ENCODE measurements at regions not wholly inside any gene's neighbourhood (a gene's known extent, or its start where the extent isn't known, plus 50 kb on each side); places are given as distances from the start of the nearest gene placed in this dataset.

DNA sequence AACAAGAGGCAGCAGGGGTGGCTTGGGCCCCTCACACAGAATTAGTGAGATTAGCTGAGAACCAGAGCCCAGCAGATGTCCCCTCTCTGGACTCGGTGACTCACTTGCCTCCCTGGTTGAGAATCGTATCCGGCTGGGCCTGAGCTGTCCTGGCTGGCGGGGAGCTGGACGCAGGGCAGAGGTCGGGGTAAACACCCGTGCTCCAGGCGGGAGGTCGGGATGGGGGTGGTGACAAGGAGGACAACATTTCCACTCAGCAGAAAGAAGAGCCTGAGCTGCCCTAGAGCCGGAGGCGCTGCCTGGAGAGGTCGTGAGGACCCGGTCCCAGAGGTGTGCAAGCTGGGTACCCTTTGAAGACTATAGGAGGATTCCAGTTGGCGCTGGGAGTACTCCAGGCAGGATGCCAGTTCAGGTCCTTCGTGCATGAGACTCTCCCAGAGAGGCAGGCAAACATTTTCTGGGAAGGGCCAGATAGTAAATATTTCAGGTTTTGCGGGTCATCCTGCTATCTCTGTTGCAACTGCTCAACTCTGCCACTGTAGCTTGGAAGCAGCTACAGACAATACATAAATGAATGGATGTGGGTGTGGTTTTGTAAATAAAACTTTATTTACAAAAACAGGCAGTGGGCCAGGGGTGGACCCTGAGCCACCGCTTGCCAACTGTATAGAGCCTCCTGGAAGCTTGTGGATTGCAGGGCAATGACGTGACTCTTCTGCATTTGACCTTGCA, 116.8 kb upstream of the WNT4 start:
- FAIRE-seq (no peak), DNase-seq (ENCODE audit: low read depth) (no peak)
- H3K36me3 ChIP-seq (ENCODE audit: insufficient read depth, low read length), result no peaks in the 10 kb centered on the region
- no peak overlapping the region for H3K4me3 ChIP-seq (ENCODE audit: insufficient read depth, low read depth, low read length)
- no peaks in the 10 kb centered on the region for H3K79me2 ChIP-seq (ENCODE audit: insufficient read depth, low read length)
- Mint-ChIP-seq H3K36me3 (ENCODE audit: low read depth, unreplicated experiment) (no peaks in the 10 kb centered on the region), H3K27ac (ENCODE audit: unreplicated experiment) (peak overlapping the region; percentile 34), H3K9me3 (ENCODE audit: unreplicated experiment) (no peaks in the 10 kb centered on the region), H3K27me3 (ENCODE audit: low read depth, unreplicated experiment) (peaks cover 16% of the 10 kb centered on the region), H3K4me1 (ENCODE audit: low read depth, unreplicated experiment) (peaks cover 33% of the 10 kb centered on the region), H3K4me3 (ENCODE audit: unreplicated experiment) (no peak overlapping the region)
- no peaks in the 10 kb centered on the region for H3K9me3 ChIP-seq (ENCODE audit: insufficient read depth, low read depth, low read length)
- no peaks in the 10 kb centered on the region for H4K20me1 ChIP-seq (ENCODE audit: insufficient read depth, low read length)
- TF ChIP-seq EZH2 (IDR thresholded peaks at IDR 0.05; ENCODE audit: insufficient read depth, low read length), result no peak
- no peak for TF ChIP-seq CTCF (IDR thresholded peaks at IDR 0.05; ENCODE audit: insufficient read depth, low read depth, low read length)
- peaks cover 5% of the 10 kb centered on the region for H3K4me1 ChIP-seq (ENCODE audit: insufficient read depth, low read length)
- no peak overlapping the region for H2AFZ ChIP-seq (ENCODE audit: low read depth, low read length)
- peaks cover 5% of the 10 kb centered on the region for H3K27me3 ChIP-seq (ENCODE audit: insufficient read depth, low read length)
- H3K4me2 ChIP-seq (ENCODE audit: low read length), result no peak overlapping the region
- H3K27ac ChIP-seq (ENCODE audit: low read depth, low read length), result no peak overlapping the region
- no peak overlapping the region for H3K9ac ChIP-seq (ENCODE audit: low read length)

GRCh38 chr1:22260860-22261432, 118.0 kb upstream of the WNT4 start:
- Mint-ChIP-seq H3K36me3 (ENCODE audit: low read depth, unreplicated experiment) (no peaks in the 10 kb centered on the region), H3K4me3 (ENCODE audit: unreplicated experiment) (no peak overlapping the region), H3K9me3 (ENCODE audit: unreplicated experiment) (no peaks in the 10 kb centered on the region), H3K27me3 (ENCODE audit: low read depth, unreplicated experiment) (peaks cover 21% of the 10 kb centered on the region), H3K4me1 (ENCODE audit: low read depth, unreplicated experiment) (peaks cover 38% of the 10 kb centered on the region), H3K27ac (ENCODE audit: unreplicated experiment) (no peak overlapping the region)
- TF ChIP-seq EZH2 (IDR thresholded peaks at IDR 0.05; ENCODE audit: insufficient read depth, low read length) (no peak), CTCF (IDR thresholded peaks at IDR 0.05; ENCODE audit: insufficient read depth, low read depth, low read length) (no peak)
- no peaks in the 10 kb centered on the region for H3K79me2 ChIP-seq (ENCODE audit: insufficient read depth, low read length)
- H3K27ac ChIP-seq (ENCODE audit: low read depth, low read length), result no peak overlapping the region
- H3K9ac ChIP-seq (ENCODE audit: low read length), result no peak overlapping the region
- FAIRE-seq, result no peak
- no peaks in the 10 kb centered on the region for H4K20me1 ChIP-seq (ENCODE audit: insufficient read depth, low read length)
- peaks cover 5% of the 10 kb centered on the region for H3K4me1 ChIP-seq (ENCODE audit: insufficient read depth, low read length)
- peaks cover 8% of the 10 kb centered on the region for H3K27me3 ChIP-seq (ENCODE audit: insufficient read depth, low read length)
- no peak overlapping the region for H2AFZ ChIP-seq (ENCODE audit: low read depth, low read length)
- H3K4me3 ChIP-seq (ENCODE audit: insufficient read depth, low read depth, low read length), result no peak overlapping the region
- DNase-seq (ENCODE audit: low read depth), result no peak
- no peaks in the 10 kb centered on the region for H3K9me3 ChIP-seq (ENCODE audit: insufficient read depth, low read depth, low read length)
- H3K4me2 ChIP-seq (ENCODE audit: low read length), result no peak overlapping the region
- H3K36me3 ChIP-seq (ENCODE audit: insufficient read depth, low read length), result no peaks in the 10 kb centered on the region

DNA sequence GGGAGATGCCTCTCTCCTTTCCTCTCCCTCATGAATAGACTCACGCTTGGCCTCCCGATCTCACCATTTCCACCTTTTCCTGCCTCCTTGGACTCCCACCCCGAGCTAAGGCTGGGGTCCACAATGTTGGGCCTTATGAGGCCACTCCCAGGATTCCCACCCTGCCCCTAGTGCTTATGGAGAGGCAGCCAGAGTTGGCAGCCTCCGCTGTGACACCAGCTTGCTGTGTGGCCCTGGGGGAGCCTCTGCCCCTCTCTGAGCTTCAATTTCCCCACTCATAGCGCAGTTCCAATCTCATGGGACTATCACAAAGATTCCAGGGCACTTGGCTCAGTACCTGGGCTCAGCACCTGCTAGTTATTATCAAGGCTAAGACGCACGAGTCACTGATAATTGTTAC, 118.7 kb upstream of the WNT4 start:
- no peaks in the 10 kb centered on the region for H3K9me3 Mint-ChIP-seq (ENCODE audit: unreplicated experiment)
- H3K27ac Mint-ChIP-seq (ENCODE audit: unreplicated experiment), result no peak overlapping the region
- peaks cover 21% of the 10 kb centered on the region for H3K27me3 Mint-ChIP-seq (ENCODE audit: low read depth, unreplicated experiment)

More for the DNA sequence above, 118.7 kb upstream of the WNT4 start:
- Mint-ChIP-seq H3K4me3 (ENCODE audit: unreplicated experiment) (no peak overlapping the region), H3K36me3 (ENCODE audit: low read depth, unreplicated experiment) (no peaks in the 10 kb centered on the region), H3K4me1 (ENCODE audit: low read depth, unreplicated experiment) (peaks cover 35% of the 10 kb centered on the region)
- H3K27me3 ChIP-seq (ENCODE audit: insufficient read depth, low read length), result peaks cover 8% of the 10 kb centered on the region
- H3K79me2 ChIP-seq (ENCODE audit: insufficient read depth, low read length), result no peaks in the 10 kb centered on the region
- H3K27ac ChIP-seq (ENCODE audit: low read depth, low read length), result no peak overlapping the region
- H3K9ac ChIP-seq (ENCODE audit: low read length), result no peak overlapping the region
- DNase-seq (ENCODE audit: low read depth) (no peak), FAIRE-seq (no peak)
- no peak overlapping the region for H3K4me2 ChIP-seq (ENCODE audit: low read length)
- no peak for TF ChIP-seq CTCF (IDR thresholded peaks at IDR 0.05; ENCODE audit: insufficient read depth, low read depth, low read length)
- TF ChIP-seq EZH2 (IDR thresholded peaks at IDR 0.05; ENCODE audit: insufficient read depth, low read length), result no peak
- no peaks in the 10 kb centered on the region for H3K9me3 ChIP-seq (ENCODE audit: insufficient read depth, low read depth, low read length)
- H3K4me3 ChIP-seq (ENCODE audit: insufficient read depth, low read depth, low read length), result no peak overlapping the region
- no peak overlapping the region for H2AFZ ChIP-seq (ENCODE audit: low read depth, low read length)
- no peaks in the 10 kb centered on the region for H4K20me1 ChIP-seq (ENCODE audit: insufficient read depth, low read length)
- no peaks in the 10 kb centered on the region for H3K36me3 ChIP-seq (ENCODE audit: insufficient read depth, low read length)
- peaks cover 5% of the 10 kb centered on the region for H3K4me1 ChIP-seq (ENCODE audit: insufficient read depth, low read length)
